ENCODE measurements at regions not wholly inside any gene's neighbourhood (a gene's known extent, or its start where the extent isn't known, plus 50 kb on each side); places are given as distances from the start of the nearest gene placed in this dataset.

GRCh38 chr9:108015690-108016089 lies 526.1 kb upstream of the KLF4 start:
- no peak for DNase-seq

- no peak for DNase-seq
Observed at GRCh38 chr9:108014353-108014752, 524.8 kb upstream of the KLF4 start.

GRCh38 chr9:108012886-108013665 lies 523.5 kb upstream of the KLF4 start:
- DNase-seq: no peak

- DNase-seq: no peak
Observed at GRCh38 chr9:108012405-108012804, 522.8 kb upstream of the KLF4 start.

GRCh38 chr9:108003526-108003925 lies 514.0 kb upstream of the KLF4 start:
- DNase-seq: no peak

- no peak for DNase-seq
Observed at GRCh38 chr9:108002371-108002956, 512.9 kb upstream of the KLF4 start.

GRCh38 chr9:108001237-108001636 lies 511.7 kb upstream of the KLF4 start:
- DNase-seq: no peak

GRCh38 chr9:107999890-108000289 lies 510.3 kb upstream of the KLF4 start:
- no peak for DNase-seq

- DNase-seq: no peak
Observed at GRCh38 chr9:107999011-107999410, 509.4 kb upstream of the KLF4 start.

- DNase-seq: no peak
Observed at GRCh38 chr9:107994648-107995047, 505.1 kb upstream of the KLF4 start.

- no peak for DNase-seq
Observed at GRCh38 chr9:107992271-107992670, 502.7 kb upstream of the KLF4 start.

GRCh38 chr9:107991581-107991980 lies 502.0 kb upstream of the KLF4 start:
- no peak for DNase-seq

GRCh38 chr9:107989544-107989943 lies 500.0 kb upstream of the KLF4 start:
- DNase-seq: no peak

- no peak for DNase-seq
Observed at GRCh38 chr9:107989099-107989498, 499.5 kb upstream of the KLF4 start.

GRCh38 chr9:107984956-107985355 lies 495.4 kb upstream of the KLF4 start:
- DNase-seq: no peak

- no peak for DNase-seq
Observed at GRCh38 chr9:107983762-107984161, 494.2 kb upstream of the KLF4 start.

- no peak for DNase-seq
Observed at GRCh38 chr9:107983181-107983603, 493.6 kb upstream of the KLF4 start.

GRCh38 chr9:107982745-107983144 lies 493.2 kb upstream of the KLF4 start:
- no peak for DNase-seq

GRCh38 chr9:107982001-107982400 lies 492.4 kb upstream of the KLF4 start:
- DNase-seq: no peak

- no peak for DNase-seq
Observed at GRCh38 chr9:107980984-107981383, 491.4 kb upstream of the KLF4 start.

- no peak for DNase-seq
Observed at GRCh38 chr9:107976767-107977166, 487.2 kb upstream of the KLF4 start.

GRCh38 chr9:107975426-107976010 lies 485.9 kb upstream of the KLF4 start:
- DNase-seq: no peak

- no peak for DNase-seq
Observed at GRCh38 chr9:107973451-107973850, 483.9 kb upstream of the KLF4 start.

- no peak for DNase-seq
Observed at GRCh38 chr9:107972346-107972745, 482.8 kb upstream of the KLF4 start.
